ENCODE measurements at regions not wholly inside any gene's neighbourhood (a gene's known extent, or its start where the extent isn't known, plus 50 kb on each side); places are given as distances from the start of the nearest gene placed in this dataset.
"Not testable (repeated sequence)": the region's sequence is repeated elsewhere in the genome, so short reads cannot be mapped to it uniquely, and the experiment has no call there.

DNA sequence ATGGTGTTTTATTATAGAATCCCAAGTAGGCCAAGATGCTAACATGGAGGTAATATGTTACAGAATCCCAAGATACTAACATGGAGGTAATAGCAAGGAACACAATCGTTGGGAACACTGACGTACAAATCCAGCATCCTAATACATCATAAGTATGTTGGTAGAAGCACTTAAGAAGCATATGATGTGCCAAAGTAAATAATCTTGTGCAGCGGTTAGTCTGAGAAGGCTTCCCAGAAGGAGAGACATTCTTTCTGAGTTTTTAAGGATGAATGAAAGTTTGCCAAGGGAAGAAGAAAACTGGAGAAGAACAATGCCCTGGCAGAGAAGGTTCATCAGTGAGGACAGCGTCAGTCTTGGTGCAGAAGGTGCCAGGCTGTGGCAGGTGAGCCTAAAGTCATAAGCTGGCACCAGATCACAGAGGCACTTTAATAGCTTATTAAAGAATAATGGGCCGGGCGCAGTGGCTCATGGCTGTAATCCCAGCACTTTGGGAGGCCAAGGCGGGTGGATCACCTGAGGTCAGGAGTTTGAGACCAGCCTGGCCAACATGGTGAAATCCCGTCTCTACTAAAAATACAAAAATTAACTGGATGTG is 294.5 kb upstream of the PIK3R1 start:
- Histone ChIP-seq H3K4me1 (ENCODE audit: control insufficient read depth, insufficient read depth, low read length, poor library complexity, severe bottlenecking) (no peaks in the 10 kb centered on the region), H3K9me3 (ENCODE audit: control insufficient read depth, low read length) (no peaks in the 10 kb centered on the region), H3K4me3 (ENCODE audit: insufficient read depth, low read depth, low read length, poor library complexity, severe bottlenecking) (no peak overlapping the region), H3K27me3 (replicated peaks; ENCODE audit: control insufficient read depth, insufficient read depth, low read length, poor library complexity, severe bottlenecking) (no peaks in the 10 kb centered on the region), H3K27ac (ENCODE audit: insufficient read depth, low read length, poor library complexity, severe bottlenecking) (no peak overlapping the region), H3K36me3 (ENCODE audit: control insufficient read depth, insufficient read depth, low read length) (no peaks in the 10 kb centered on the region)
- no peak for DNase-seq

DNA sequence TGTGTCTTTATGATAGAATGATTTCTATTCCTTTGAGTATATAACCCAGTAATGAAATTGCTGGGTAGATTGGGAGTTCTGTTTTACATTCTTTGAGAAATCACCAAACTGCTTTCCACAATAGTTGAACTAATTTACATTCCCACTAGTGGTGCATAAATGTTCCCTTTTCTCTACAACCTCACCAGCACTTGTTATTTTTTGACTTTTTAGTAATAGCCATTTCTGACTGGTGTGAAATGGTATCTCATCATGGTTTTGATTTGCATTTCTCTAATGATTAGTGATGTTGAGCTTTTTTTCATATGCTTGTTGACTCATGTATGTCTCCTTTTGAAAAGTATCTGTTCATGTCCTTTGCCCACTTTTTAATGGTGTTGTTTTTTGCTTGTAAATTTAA is 296.0 kb upstream of the PIK3R1 start:
- H3K4me3 ChIP-seq (ENCODE audit: insufficient read depth, low read depth, low read length, poor library complexity, severe bottlenecking); H3K27me3 ChIP-seq (replicated peaks; ENCODE audit: control insufficient read depth, insufficient read depth, low read length, poor library complexity, severe bottlenecking); H3K4me1 ChIP-seq (ENCODE audit: control insufficient read depth, insufficient read depth, low read length, poor library complexity, severe bottlenecking); H3K9me3 ChIP-seq (ENCODE audit: control insufficient read depth, low read length); DNase-seq; H3K27ac ChIP-seq (ENCODE audit: insufficient read depth, low read length, poor library complexity, severe bottlenecking); H3K36me3 ChIP-seq (ENCODE audit: control insufficient read depth, insufficient read depth, low read length): not testable (repeated sequence)

DNA sequence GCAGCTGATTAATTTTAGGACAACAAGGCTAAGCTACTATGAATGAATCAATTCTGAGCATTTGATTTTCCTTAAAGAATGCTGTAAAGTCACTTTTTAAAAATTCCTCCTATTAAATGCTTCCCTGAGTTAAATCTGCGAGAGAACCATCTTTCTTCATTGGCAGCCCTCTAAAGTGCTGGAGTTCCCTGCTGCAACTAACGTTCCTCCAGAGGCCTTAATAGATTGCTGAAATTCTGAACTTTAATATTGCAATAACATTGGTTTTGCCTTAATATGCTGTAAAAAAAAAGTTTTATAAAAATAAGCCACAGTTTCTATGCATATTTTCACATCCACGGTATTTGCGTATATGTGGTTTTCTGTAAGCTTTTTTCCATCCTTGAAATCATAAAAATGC is 298.0 kb upstream of the PIK3R1 start:
- no peaks in the 10 kb centered on the region for H3K27me3 ChIP-seq (replicated peaks; ENCODE audit: control insufficient read depth, insufficient read depth, low read length, poor library complexity, severe bottlenecking)
- no peak for DNase-seq
- no peaks in the 10 kb centered on the region for H3K4me1 ChIP-seq (ENCODE audit: control insufficient read depth, insufficient read depth, low read length, poor library complexity, severe bottlenecking)
- no peak overlapping the region for H3K4me3 ChIP-seq (ENCODE audit: insufficient read depth, low read depth, low read length, poor library complexity, severe bottlenecking)
- H3K36me3 ChIP-seq (ENCODE audit: control insufficient read depth, insufficient read depth, low read length), result no peaks in the 10 kb centered on the region
- H3K27ac ChIP-seq (ENCODE audit: insufficient read depth, low read length, poor library complexity, severe bottlenecking), result no peak overlapping the region
- H3K9me3 ChIP-seq (ENCODE audit: control insufficient read depth, low read length), result no peaks in the 10 kb centered on the region

DNA sequence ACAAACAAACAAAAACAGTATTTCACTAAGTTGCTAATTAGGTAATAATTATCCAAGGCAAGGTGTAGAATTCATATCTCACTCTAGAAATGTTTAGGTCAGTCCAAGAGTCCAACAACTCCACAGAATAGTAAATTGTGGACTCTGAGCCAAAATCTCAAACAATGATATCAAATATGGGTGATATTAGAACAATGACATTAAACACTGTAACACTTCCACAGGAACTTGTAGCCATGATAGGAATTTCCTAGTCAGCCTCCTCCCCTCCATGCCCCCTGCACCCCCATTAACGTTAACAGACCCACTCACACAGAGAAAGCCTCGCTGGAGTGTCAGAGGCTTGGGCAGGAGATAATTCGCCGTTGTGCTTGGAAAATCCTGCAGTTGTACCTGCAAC is 305.0 kb upstream of the PIK3R1 start:
- Histone ChIP-seq H3K4me3 (ENCODE audit: insufficient read depth, low read depth, low read length, poor library complexity, severe bottlenecking) (no peak overlapping the region), H3K27ac (ENCODE audit: insufficient read depth, low read length, poor library complexity, severe bottlenecking) (no peak overlapping the region), H3K36me3 (ENCODE audit: control insufficient read depth, insufficient read depth, low read length) (no peaks in the 10 kb centered on the region), H3K9me3 (ENCODE audit: control insufficient read depth, low read length) (no peaks in the 10 kb centered on the region), H3K27me3 (replicated peaks; ENCODE audit: control insufficient read depth, insufficient read depth, low read length, poor library complexity, severe bottlenecking) (no peaks in the 10 kb centered on the region), H3K4me1 (ENCODE audit: control insufficient read depth, insufficient read depth, low read length, poor library complexity, severe bottlenecking) (no peaks in the 10 kb centered on the region)
- no peak for DNase-seq

DNA sequence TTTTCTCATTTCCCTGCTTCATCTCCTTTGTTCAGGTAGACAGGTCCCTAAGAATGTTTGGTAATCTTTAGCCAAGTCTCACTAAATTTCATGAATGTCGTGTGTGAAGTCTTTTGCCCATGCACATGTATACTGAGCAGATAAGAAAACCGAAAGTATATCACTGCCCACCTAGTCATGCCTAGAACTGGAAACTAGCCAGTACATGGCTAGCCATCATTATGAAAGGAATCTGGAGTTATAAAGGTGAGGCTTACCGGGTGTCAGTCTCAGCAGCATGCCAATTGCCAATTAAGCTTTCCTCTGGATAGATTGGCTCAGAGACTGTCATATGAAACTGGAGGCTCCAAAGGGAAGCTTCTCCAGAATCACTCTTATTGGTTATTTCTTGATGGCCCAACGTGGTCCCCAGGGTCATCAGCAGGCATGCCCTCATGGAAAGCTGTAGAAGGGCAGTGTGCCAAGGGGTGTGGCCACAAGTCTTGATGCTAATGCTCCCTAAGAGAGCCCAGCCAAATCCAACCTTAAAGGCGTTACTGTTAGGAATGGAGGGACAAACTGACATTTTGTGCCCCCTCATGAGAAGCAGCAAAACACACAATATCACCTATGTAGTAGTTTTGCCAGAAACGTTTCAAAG is 307.3 kb upstream of the PIK3R1 start:
- Histone ChIP-seq H3K4me3 (ENCODE audit: insufficient read depth, low read depth, low read length, poor library complexity, severe bottlenecking) (no peak overlapping the region), H3K4me1 (ENCODE audit: control insufficient read depth, insufficient read depth, low read length, poor library complexity, severe bottlenecking) (no peaks in the 10 kb centered on the region)
- DNase-seq, result no peak

DNA sequence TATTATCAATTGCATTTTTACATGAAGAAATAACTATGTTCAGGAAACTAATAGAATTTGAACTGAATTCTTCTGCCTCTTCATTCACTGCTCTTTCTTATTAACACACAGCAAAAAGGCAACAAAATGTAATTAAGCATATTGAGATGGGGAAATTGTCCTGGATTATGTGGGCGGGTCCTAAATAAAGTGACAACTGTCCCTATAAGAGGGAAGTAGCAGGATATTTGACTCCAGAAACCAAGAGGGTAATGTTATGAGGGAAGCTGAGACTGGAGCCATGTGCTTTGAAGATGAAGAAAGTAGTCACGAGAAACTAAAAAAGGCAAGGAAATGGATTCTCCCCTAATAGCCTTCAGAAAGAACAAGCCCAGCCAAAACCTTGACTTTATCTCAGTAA is 311.2 kb upstream of the PIK3R1 start:
- Histone ChIP-seq H3K27me3 (replicated peaks; ENCODE audit: control insufficient read depth, insufficient read depth, low read length, poor library complexity, severe bottlenecking) (no peaks in the 10 kb centered on the region), H3K4me1 (ENCODE audit: control insufficient read depth, insufficient read depth, low read length, poor library complexity, severe bottlenecking) (no peaks in the 10 kb centered on the region), H3K36me3 (ENCODE audit: control insufficient read depth, insufficient read depth, low read length) (no peaks in the 10 kb centered on the region), H3K9me3 (ENCODE audit: control insufficient read depth, low read length) (no peaks in the 10 kb centered on the region), H3K4me3 (ENCODE audit: insufficient read depth, low read depth, low read length, poor library complexity, severe bottlenecking) (no peak overlapping the region), H3K27ac (ENCODE audit: insufficient read depth, low read length, poor library complexity, severe bottlenecking) (no peak overlapping the region)
- no peak for DNase-seq

More for the DNA sequence above, 307.3 kb upstream of the PIK3R1 start:
- Histone ChIP-seq H3K36me3 (ENCODE audit: control insufficient read depth, insufficient read depth, low read length) (no peaks in the 10 kb centered on the region), H3K27me3 (replicated peaks; ENCODE audit: control insufficient read depth, insufficient read depth, low read length, poor library complexity, severe bottlenecking) (no peaks in the 10 kb centered on the region), H3K9me3 (ENCODE audit: control insufficient read depth, low read length) (no peaks in the 10 kb centered on the region), H3K27ac (ENCODE audit: insufficient read depth, low read length, poor library complexity, severe bottlenecking) (no peak overlapping the region)

DNA sequence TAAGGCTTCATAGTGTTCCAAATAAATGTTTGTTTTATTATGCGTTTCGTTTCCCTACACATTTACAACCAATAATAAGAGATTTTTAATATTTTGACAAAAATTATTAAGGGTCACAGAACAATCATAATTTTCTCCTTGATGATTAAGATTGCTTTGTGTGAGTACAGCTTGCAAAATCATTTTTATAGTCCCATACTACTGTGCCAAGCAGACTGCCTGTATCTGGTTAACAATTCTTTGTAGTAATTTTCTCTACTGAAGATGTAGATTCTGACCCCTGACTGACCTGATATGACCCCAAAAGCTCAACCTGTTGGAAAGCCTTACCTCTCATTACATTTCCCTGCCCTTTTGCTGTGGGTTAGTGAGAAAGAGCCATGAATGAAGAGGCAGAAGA is 311.9 kb upstream of the PIK3R1 start:
- Histone ChIP-seq H3K4me3 (ENCODE audit: insufficient read depth, low read depth, low read length, poor library complexity, severe bottlenecking) (no peak overlapping the region), H3K27ac (ENCODE audit: insufficient read depth, low read length, poor library complexity, severe bottlenecking) (no peak overlapping the region), H3K4me1 (ENCODE audit: control insufficient read depth, insufficient read depth, low read length, poor library complexity, severe bottlenecking) (no peaks in the 10 kb centered on the region), H3K36me3 (ENCODE audit: control insufficient read depth, insufficient read depth, low read length) (no peaks in the 10 kb centered on the region), H3K27me3 (replicated peaks; ENCODE audit: control insufficient read depth, insufficient read depth, low read length, poor library complexity, severe bottlenecking) (no peaks in the 10 kb centered on the region), H3K9me3 (ENCODE audit: control insufficient read depth, low read length) (no peaks in the 10 kb centered on the region)
- no peak for DNase-seq

DNA sequence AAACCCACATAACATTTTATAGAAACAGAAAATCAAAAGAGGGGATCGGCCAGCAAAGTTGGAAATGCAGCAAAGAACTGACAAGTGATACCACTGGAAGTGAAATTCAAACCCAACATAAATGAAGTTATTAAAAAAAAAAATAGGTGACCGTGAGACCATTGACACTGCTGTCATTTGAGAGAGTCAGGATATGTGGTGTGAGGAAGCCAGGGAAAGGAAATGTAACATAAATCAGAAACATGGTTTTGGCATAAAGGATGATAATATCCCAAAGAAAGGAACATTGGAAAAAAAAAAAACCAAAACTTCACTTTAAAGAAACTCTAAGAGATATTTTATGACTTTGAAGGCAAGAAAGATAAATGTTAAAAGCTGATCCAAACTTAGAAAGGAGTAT is 312.4 kb upstream of the PIK3R1 start:
- Histone ChIP-seq H3K27me3 (replicated peaks; ENCODE audit: control insufficient read depth, insufficient read depth, low read length, poor library complexity, severe bottlenecking) (no peaks in the 10 kb centered on the region), H3K9me3 (ENCODE audit: control insufficient read depth, low read length) (no peaks in the 10 kb centered on the region), H3K27ac (ENCODE audit: insufficient read depth, low read length, poor library complexity, severe bottlenecking) (no peak overlapping the region), H3K4me1 (ENCODE audit: control insufficient read depth, insufficient read depth, low read length, poor library complexity, severe bottlenecking) (no peaks in the 10 kb centered on the region), H3K36me3 (ENCODE audit: control insufficient read depth, insufficient read depth, low read length) (no peaks in the 10 kb centered on the region), H3K4me3 (ENCODE audit: insufficient read depth, low read depth, low read length, poor library complexity, severe bottlenecking) (no peak overlapping the region)
- no peak for DNase-seq

DNA sequence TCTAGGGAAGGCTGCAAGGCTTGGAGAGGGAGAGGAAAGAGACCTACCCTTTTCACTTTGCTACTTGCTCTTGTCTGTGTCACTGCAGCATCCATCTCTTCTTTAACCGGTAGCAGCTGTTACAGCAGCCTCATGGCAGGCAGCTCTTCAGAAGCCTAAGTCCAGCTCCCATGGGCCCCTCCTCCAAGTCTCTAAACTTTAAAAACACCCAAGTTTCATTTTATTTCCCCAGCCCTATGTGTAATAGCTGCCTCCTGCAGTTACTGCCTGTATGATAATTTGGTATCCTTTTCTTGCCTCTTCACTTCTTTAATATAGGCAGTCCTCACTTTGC is 313.1 kb upstream of the PIK3R1 start:
- no peaks in the 10 kb centered on the region for H3K27me3 ChIP-seq (replicated peaks; ENCODE audit: control insufficient read depth, insufficient read depth, low read length, poor library complexity, severe bottlenecking)
- H3K4me1 ChIP-seq (ENCODE audit: control insufficient read depth, insufficient read depth, low read length, poor library complexity, severe bottlenecking), result no peaks in the 10 kb centered on the region
- H3K27ac ChIP-seq (ENCODE audit: insufficient read depth, low read length, poor library complexity, severe bottlenecking), result no peak overlapping the region
- no peaks in the 10 kb centered on the region for H3K9me3 ChIP-seq (ENCODE audit: control insufficient read depth, low read length)
- H3K36me3 ChIP-seq (ENCODE audit: control insufficient read depth, insufficient read depth, low read length), result no peaks in the 10 kb centered on the region
- no peak for DNase-seq
- H3K4me3 ChIP-seq (ENCODE audit: insufficient read depth, low read depth, low read length, poor library complexity, severe bottlenecking), result no peak overlapping the region

DNA sequence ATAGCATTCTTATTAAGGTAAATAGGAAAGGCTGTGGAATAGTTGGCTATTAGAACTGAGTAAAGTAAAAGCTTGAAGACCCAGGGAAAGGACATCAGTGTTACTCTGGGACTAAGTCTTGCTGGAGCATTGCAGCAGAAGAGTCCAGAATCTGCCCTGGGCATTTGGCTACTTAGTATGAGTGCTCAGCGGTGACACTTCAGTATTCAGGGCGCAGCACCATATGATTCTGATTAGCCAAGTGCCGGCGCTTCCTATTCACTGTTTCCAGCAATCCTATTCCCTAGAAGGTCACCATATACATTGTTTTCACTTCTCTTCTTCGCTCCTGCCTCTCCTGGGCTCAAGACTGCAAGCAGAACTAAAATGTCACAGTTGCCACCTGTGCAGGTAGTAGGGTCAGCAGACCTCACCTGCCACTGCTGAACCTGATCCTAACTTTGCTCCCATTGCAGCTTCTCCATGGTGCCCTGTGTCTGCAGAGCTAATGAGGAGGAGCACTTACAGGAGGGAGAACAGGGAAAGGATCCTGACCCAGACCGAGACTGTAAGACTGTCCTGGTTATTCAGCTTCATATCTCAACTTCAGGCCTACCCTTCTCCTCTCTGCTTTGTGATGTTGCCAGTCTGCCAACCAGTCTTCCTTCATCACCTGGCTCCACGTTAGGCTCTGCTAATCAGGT is 313.6 kb upstream of the PIK3R1 start:
- Histone ChIP-seq H3K27me3 (replicated peaks; ENCODE audit: control insufficient read depth, insufficient read depth, low read length, poor library complexity, severe bottlenecking) (no peaks in the 10 kb centered on the region), H3K4me3 (ENCODE audit: insufficient read depth, low read depth, low read length, poor library complexity, severe bottlenecking) (no peak overlapping the region), H3K27ac (ENCODE audit: insufficient read depth, low read length, poor library complexity, severe bottlenecking) (no peak overlapping the region), H3K36me3 (ENCODE audit: control insufficient read depth, insufficient read depth, low read length) (no peaks in the 10 kb centered on the region), H3K9me3 (ENCODE audit: control insufficient read depth, low read length) (no peaks in the 10 kb centered on the region), H3K4me1 (ENCODE audit: control insufficient read depth, insufficient read depth, low read length, poor library complexity, severe bottlenecking) (no peaks in the 10 kb centered on the region)
- no peak for DNase-seq

Measured in effector memory CD4-positive, alpha-beta T cell (primary cell).